ENCODE measurements at regions not wholly inside any gene's neighbourhood (a gene's known extent, or its start where the extent isn't known, plus 50 kb on each side); places are given as distances from the start of the nearest gene placed in this dataset.

DNA sequence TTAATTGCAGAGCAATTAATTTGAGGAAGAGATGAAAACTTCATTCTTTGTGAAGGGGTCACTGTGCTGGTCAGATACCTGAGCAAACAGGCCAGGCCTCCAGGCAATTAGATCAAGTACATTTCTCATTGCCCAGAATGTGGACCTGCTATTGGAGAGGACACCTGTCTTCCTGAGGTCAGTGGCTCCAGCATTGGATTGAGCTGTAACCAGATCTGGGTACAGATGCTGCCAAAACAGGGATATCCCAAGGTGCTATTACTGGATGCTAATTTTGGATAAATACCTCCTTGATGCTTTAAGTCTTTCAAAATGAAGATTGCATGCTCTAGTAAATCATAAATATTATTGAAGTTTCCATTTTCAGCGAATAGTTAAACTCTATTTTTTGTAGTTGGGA is 131.5 kb downstream of the FAM161A start (continued):
- TF ChIP-seq, protein P1, sequence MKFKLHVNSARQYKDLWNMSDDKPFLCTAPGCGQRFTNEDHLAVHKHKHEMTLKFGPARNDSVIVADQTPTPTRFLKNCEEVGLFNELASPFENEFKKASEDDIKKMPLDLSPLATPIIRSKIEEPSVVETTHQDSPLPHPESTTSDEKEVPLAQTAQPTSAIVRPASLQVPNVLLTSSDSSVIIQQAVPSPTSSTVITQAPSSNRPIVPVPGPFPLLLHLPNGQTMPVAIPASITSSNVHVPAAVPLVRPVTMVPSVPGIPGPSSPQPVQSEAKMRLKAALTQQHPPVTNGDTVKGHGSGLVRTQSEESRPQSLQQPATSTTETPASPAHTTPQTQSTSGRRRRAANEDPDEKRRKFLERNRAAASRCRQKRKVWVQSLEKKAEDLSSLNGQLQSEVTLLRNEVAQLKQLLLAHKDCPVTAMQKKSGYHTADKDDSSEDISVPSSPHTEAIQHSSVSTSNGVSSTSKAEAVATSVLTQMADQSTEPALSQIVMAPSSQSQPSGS (IDR thresholded peaks at IDR 0.05; ENCODE audit: low read length): no peak
- TF ChIP-seq HDAC6 (IDR thresholded peaks at IDR 0.05; ENCODE audit: low read depth, low read length) (no peak), EP300 (IDR thresholded peaks at IDR 0.05; ENCODE audit: borderline replicate concordance in 1 of 2, low read depth in 2 of 2, low read length in 2 of 2) (no peak), CBX5 (IDR thresholded peaks at IDR 0.05; ENCODE audit: low read depth, low read length) (no peak)

Measured in H1 (cell line).